DND-41 (cell line): ENCODE measurements at regions not wholly inside any gene's neighbourhood (a gene's known extent, or its start where the extent isn't known, plus 50 kb on each side); places are given as distances from the start of the nearest gene placed in this dataset.
A peak's percentile ranks its signal among the peaks of the same experiment; 100 is the strongest.

Experiments used
- ATAC-seq: fragments of 200-7000 bp; cut with Tn5 transposase; 3 replicates; pipeline ENCODE4 v1.9.1; 2021; ENCODE audit warnings: low read depth; ENCODE audit not compliant: insufficient read depth
- DNase-seq: peaks from one replicate; pipeline ENCODE4 v3.0.0-alpha.2; 2020
- H2AFZ ChIP-seq: 2 replicates; pipeline ENCODE4 v1.6.0; 2012; ENCODE audit warnings: low read depth, low read length
- H3K27ac ChIP-seq: 2 replicates; pipeline ENCODE4 v1.5.1; 2012; ENCODE audit warnings: low read length, inconsistent platforms
- H3K27me3 ChIP-seq: fragments of 200-600 bp; sonication (generic); 2 replicates; pipeline ENCODE4 v1.6.0; 2012; ENCODE audit warnings: low read length, mild to moderate bottlenecking, inconsistent platforms; ENCODE audit not compliant: insufficient read depth, poor library complexity
- H3K36me3 ChIP-seq: 2 replicates; pipeline ENCODE4 v1.5.1; 2012; ENCODE audit warnings: low read length, inconsistent platforms; ENCODE audit not compliant: insufficient read depth
- H3K4me1 ChIP-seq: 2 replicates; pipeline ENCODE4 v1.5.1; 2012; ENCODE audit warnings: mild to moderate bottlenecking, low read length; ENCODE audit not compliant: insufficient read depth
- H3K4me2 ChIP-seq: 2 replicates; pipeline ENCODE4 v1.6.0; 2012; ENCODE audit warnings: mild to moderate bottlenecking, moderate library complexity, low read length, inconsistent platforms; ENCODE audit not compliant: insufficient read depth
- H3K4me3 ChIP-seq, 2 experiments: fragments of 200-600 bp in 1 of 2; shearing (Covaris generic) in 1 of 2; 2 replicates each; pipeline ENCODE4 v1.5.1; 2012 to 2016; ENCODE audit warnings: inconsistent platforms in 2 of 2, low read length in 2 of 2, mild to moderate bottlenecking in 2 of 2, low read depth in 1 of 2, moderate library complexity in 1 of 2
- H3K79me2 ChIP-seq: 2 replicates; pipeline ENCODE4 v1.6.0; 2012; ENCODE audit warnings: low read length, inconsistent platforms; ENCODE audit not compliant: insufficient read depth
- H3K9ac ChIP-seq: 2 replicates; pipeline ENCODE4 v1.6.0; 2012; ENCODE audit warnings: low read depth, mild to moderate bottlenecking, inconsistent platforms, low read length, moderate library complexity
- H3K9me3 ChIP-seq: 2 replicates; pipeline ENCODE4 v1.5.1; 2012; ENCODE audit warnings: low read length, moderate library complexity, mild to moderate bottlenecking, inconsistent platforms; ENCODE audit not compliant: insufficient read depth, severe bottlenecking
- H4K20me1 ChIP-seq: 2 replicates; pipeline ENCODE4 v1.6.0; 2012; ENCODE audit warnings: low read length; ENCODE audit not compliant: insufficient read depth
- EZH2 ChIP-seq: IDR thresholded peaks from 3 replicates; pipeline ENCODE4 v1.6.1; 2012; ENCODE audit warnings: borderline replicate concordance, low read depth, mild to moderate bottlenecking, moderate library complexity, low read length, inconsistent platforms; ENCODE audit not compliant: severe bottlenecking
- TF ChIP-seq, protein P1 (sequence below): IDR thresholded peaks from 2 replicates; pipeline ENCODE4 v1.5.1; 2012; ENCODE audit warnings: borderline replicate concordance, low read length, moderate library complexity, mild to moderate bottlenecking; ENCODE audit not compliant: poor library complexity, severe bottlenecking; ENCODE audit errors: extremely low read depth

DNA sequence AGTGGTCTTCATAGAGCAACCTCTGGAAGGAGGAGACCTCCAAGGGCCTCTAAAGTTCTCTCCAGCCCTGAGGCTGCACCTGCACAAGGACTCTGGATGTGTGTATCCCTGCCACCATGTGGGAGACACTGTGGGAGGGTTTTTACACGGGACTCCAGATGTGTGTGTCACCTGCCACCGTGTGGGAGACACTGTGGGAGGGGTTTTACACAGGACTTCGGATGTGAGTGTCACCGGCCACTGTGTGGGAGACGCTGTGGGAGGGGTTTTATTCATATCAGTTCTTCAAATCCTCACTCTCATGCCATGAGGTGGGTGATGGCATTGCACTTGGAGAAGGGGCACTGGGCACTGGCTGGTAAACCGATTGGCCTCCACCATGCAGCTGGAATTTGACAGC is 90.2 kb upstream of the SSTR4 start:
- DNase-seq (no peak), ATAC-seq (no peak)
- no peak overlapping the region for H2AFZ ChIP-seq
- H3K4me1 ChIP-seq: peaks cover 16% of the 10 kb centered on the region
- H3K9me3 ChIP-seq: no peaks in the 10 kb centered on the region
- H4K20me1 ChIP-seq: no peaks in the 10 kb centered on the region
- no peaks in the 10 kb centered on the region for H3K27me3 ChIP-seq
- H3K4me2 ChIP-seq: no peak overlapping the region
- no peak overlapping the region for H3K9ac ChIP-seq
- H3K4me3 ChIP-seq: no peak overlapping the region
- no peaks in the 10 kb centered on the region for H3K79me2 ChIP-seq
- TF ChIP-seq EZH2: no peak
- TF ChIP-seq, protein P1, sequence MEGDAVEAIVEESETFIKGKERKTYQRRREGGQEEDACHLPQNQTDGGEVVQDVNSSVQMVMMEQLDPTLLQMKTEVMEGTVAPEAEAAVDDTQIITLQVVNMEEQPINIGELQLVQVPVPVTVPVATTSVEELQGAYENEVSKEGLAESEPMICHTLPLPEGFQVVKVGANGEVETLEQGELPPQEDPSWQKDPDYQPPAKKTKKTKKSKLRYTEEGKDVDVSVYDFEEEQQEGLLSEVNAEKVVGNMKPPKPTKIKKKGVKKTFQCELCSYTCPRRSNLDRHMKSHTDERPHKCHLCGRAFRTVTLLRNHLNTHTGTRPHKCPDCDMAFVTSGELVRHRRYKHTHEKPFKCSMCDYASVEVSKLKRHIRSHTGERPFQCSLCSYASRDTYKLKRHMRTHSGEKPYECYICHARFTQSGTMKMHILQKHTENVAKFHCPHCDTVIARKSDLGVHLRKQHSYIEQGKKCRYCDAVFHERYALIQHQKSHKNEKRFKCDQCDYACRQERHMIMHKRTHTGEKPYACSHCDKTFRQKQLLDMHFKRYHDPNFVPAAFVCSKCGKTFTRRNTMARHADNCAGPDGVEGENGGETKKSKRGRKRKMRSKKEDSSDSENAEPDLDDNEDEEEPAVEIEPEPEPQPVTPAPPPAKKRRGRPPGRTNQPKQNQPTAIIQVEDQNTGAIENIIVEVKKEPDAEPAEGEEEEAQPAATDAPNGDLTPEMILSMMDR: no peak
- H3K27ac ChIP-seq: no peak overlapping the region
- no peaks in the 10 kb centered on the region for H3K36me3 ChIP-seq

DNA sequence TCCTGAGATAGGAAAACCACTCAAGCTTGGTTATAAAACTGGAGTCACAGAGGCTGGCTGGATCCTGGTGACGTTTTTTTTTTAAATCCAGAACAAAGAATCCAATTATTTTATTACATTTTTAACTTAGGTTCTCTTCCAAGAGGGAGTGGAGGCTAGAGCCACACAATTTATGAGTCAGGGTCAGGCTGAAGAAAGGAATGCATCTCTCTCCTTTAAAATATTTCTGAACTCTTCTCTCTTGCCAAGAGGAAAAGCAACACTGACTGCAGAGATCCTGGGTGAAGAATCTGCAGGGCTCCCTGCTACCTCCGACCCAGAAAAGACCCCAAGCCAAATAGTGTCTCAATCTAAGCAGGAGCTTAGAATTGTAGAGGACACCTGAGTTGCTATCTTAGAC is 88.5 kb upstream of the SSTR4 start:
- H3K9ac ChIP-seq: no peak overlapping the region
- no peak overlapping the region for H3K4me3 ChIP-seq
- H3K36me3 ChIP-seq: no peaks in the 10 kb centered on the region
- DNase-seq: no peak
- no peak overlapping the region for H2AFZ ChIP-seq
- peaks cover 22% of the 10 kb centered on the region for H3K4me1 ChIP-seq
- H3K27me3 ChIP-seq: no peaks in the 10 kb centered on the region
- no peaks in the 10 kb centered on the region for H3K9me3 ChIP-seq
- H3K79me2 ChIP-seq: no peaks in the 10 kb centered on the region
- H4K20me1 ChIP-seq: no peaks in the 10 kb centered on the region
- no peak overlapping the region for H3K4me2 ChIP-seq
- no peak overlapping the region for H3K27ac ChIP-seq
- no peak for TF ChIP-seq EZH2
- TF ChIP-seq, protein P1: no peak
- ATAC-seq: no peak

DNA sequence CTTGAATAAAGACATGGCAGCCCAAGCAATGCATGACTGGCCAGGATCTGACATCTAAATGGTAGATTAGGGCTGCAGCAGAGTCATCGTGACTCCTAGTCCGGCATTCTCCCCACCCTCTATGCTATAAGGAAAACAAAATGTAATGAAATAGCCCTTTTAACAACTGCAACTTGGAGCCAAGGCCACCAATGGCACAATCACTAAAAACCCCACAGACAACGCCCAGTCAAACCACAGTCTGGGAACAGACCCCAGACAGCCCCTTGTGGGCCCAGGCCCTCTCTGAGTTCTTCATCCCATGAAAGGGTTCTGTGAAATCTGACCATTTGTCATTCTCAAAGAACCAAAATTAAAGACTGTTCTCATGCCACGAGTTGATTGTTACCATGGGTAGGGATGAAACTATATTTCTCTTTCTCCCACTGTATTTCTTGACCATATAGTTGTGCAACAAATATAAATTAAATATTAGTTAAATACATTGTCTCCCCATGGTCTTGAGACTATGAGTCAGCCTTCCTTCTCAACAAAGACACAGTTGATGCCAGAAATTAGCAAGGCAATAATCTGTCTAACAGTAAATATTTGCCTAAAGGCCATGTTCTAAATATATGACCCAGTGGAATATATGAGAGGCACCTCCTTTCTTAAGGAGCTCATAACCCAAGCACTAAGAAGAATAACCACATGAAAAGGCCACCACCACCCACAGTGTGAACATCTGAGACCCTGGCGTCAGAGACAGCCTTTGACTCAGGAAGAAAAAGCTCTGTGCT is 85.6 kb upstream of the SSTR4 start:
- Histone ChIP-seq H4K20me1 (no peaks in the 10 kb centered on the region), H3K27me3 (no peaks in the 10 kb centered on the region), H3K36me3 (no peaks in the 10 kb centered on the region), H3K79me2 (no peaks in the 10 kb centered on the region), H3K27ac (peak overlapping the region; percentile 8; the same call in 1 of the 2 replicates), H3K4me3 (no peak overlapping the region), H3K4me1 (peaks cover 22% of the 10 kb centered on the region), H3K9ac (no peak overlapping the region), H2AFZ (no peak overlapping the region), H3K9me3 (no peaks in the 10 kb centered on the region), H3K4me2 (no peak overlapping the region)
- TF ChIP-seq, protein P1: no peak
- no peak for TF ChIP-seq EZH2
- ATAC-seq: peak; percentile 100
- peak; percentile 81 for DNase-seq
